ENCODE measurements at regions not wholly inside any gene's neighbourhood (a gene's known extent, or its start where the extent isn't known, plus 50 kb on each side); places are given as distances from the start of the nearest gene placed in this dataset.

GRCh38 chr11:29019960-29020683, 911.9 kb downstream of the METTL15 start (continued):
- TF ChIP-seq, protein P1, sequence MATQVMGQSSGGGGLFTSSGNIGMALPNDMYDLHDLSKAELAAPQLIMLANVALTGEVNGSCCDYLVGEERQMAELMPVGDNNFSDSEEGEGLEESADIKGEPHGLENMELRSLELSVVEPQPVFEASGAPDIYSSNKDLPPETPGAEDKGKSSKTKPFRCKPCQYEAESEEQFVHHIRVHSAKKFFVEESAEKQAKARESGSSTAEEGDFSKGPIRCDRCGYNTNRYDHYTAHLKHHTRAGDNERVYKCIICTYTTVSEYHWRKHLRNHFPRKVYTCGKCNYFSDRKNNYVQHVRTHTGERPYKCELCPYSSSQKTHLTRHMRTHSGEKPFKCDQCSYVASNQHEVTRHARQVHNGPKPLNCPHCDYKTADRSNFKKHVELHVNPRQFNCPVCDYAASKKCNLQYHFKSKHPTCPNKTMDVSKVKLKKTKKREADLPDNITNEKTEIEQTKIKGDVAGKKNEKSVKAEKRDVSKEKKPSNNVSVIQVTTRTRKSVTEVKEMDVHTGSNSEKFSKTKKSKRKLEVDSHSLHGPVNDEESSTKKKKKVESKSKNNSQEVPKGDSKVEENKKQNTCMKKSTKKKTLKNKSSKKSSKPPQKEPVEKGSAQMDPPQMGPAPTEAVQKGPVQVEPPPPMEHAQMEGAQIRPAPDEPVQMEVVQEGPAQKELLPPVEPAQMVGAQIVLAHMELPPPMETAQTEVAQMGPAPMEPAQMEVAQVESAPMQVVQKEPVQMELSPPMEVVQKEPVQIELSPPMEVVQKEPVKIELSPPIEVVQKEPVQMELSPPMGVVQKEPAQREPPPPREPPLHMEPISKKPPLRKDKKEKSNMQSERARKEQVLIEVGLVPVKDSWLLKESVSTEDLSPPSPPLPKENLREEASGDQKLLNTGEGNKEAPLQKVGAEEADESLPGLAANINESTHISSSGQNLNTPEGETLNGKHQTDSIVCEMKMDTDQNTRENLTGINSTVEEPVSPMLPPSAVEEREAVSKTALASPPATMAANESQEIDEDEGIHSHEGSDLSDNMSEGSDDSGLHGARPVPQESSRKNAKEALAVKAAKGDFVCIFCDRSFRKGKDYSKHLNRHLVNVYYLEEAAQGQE (IDR thresholded peaks at IDR 0.05; ENCODE audit: low read depth): no peak
- TF ChIP-seq YY1 (IDR thresholded peaks at IDR 0.05; ENCODE audit: extremely low read depth, insufficient replicate concordance, low read depth, low read length): no peak

DNA sequence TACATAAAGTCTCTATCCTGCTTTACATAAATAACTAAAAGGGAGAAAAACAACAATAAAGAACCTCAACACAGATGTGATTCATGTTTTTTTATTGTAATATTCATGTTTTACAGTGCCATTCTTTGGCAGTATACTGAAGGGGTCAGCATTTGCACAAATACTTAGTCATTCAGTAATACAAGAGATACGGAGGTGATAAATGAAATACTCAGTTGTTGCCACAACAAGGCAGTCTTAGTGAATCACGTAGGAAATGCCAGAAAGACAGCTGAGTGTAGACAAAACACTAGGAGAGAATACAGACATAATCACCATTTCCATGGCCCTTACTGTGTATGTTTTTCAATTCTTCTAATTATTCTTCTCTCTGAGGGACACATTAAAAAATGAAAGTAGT, 910.4 kb downstream of the METTL15 start:
- Histone ChIP-seq H3K9ac (ENCODE audit: low read length) (no peak overlapping the region), H3K27me3 (ENCODE audit: insufficient read depth, low read length) (no peaks in the 10 kb centered on the region), H3K4me1 (ENCODE audit: control insufficient read depth in 1 of 2, insufficient read depth in 2 of 2, low read length in 2 of 2) (peaks cover 0 to 3% of the 10 kb centered on the region in 2 experiments; a peak in 1 of 4 replicates), H3K27ac (ENCODE audit: low read depth, low read length) (no peak overlapping the region), H4K20me1 (ENCODE audit: insufficient read depth) (no peaks in the 10 kb centered on the region), H2AFZ (ENCODE audit: low read depth, low read length, poor library complexity, severe bottlenecking) (peak overlapping the region; percentile 51), H3K4me3 (replicated peaks in 1 of 2; ENCODE audit: low read depth in 1 of 2, low read length in 2 of 2) (no peak overlapping the region), H3K79me2 (ENCODE audit: insufficient read depth, low read length) (no peaks in the 10 kb centered on the region), H3K36me3 (ENCODE audit: control insufficient read depth in 1 of 2, insufficient read depth in 2 of 2, low read length in 2 of 2) (no peaks in the 10 kb centered on the region), H3K9me2 (ENCODE audit: insufficient read depth) (no peaks in the 10 kb centered on the region), H3K4me2 (ENCODE audit: low read length) (peak overlapping the region; percentile 34), H3K9me3 (ENCODE audit: control insufficient read depth in 1 of 2, insufficient read depth in 1 of 2, low read depth in 1 of 2, low read length in 2 of 2) (no peaks in the 10 kb centered on the region)
- intact Hi-C loops (cut with micrococcal nuclease): loop anchor here (5.0 kb wide), 1 partner anchor 304 kb away; no protein-coding TSS in a partner anchor
- TF ChIP-seq TCF7L2 (IDR thresholded peaks at IDR 0.05; ENCODE audit: borderline replicate concordance, extremely low read depth, insufficient read depth, insufficient read length) (no peak), CBX3 (IDR thresholded peaks at IDR 0.05; ENCODE audit: low read depth) (no peak), RAD21 (IDR thresholded peaks at IDR 0.05; ENCODE audit: low read depth) (no peak), POLR2AphosphoS5 (IDR thresholded peaks at IDR 0.05; ENCODE audit: low read depth, low read length) (no peak), FOSL1 (IDR thresholded peaks at IDR 0.05; ENCODE audit: low read depth) (no peak), EZH2phosphoT487 (IDR thresholded peaks at IDR 0.05; ENCODE audit: borderline replicate concordance) (no peak), SIN3A (IDR thresholded peaks at IDR 0.05; ENCODE audit: low read depth) (no peak), ZNF274 (IDR thresholded peaks at IDR 0.05; ENCODE audit: low read depth, low read length) (no peak), EGR1 (IDR thresholded peaks at IDR 0.05; ENCODE audit: low read depth) (no peak)
- ChIA-PET POLR2A (no interaction called here), CTCF (interaction anchor here (1.3 to 2.7 kb wide), 3 partner anchors 310 to 1319 kb away, joined by 4 to 22 read pairs (median 10); partner anchors contain the start of gene BDNF), RAD21 (ENCODE audit: low non-redundant PET in 1 of 2, low total read pairs in 2 of 2, uncharacterized antibody in 2 of 2, unreplicated experiment in 2 of 2) (no interaction called here)
- no peak for ATAC-seq
- BruUV-seq (replicated peaks): no TSS peak
- no peak for DNase-seq (ENCODE audit: low read depth, low spot score)
